NCI-H146 treated with DMSO at 0.1 percent for 48 hours (cell line): ENCODE measurements at regions not wholly inside any gene's neighbourhood (a gene's known extent, or its start where the extent isn't known, plus 50 kb on each side); places are given as distances from the start of the nearest gene placed in this dataset.
A peak's percentile ranks its signal among the peaks of the same experiment; 100 is the strongest.
"Not testable (repeated sequence)": the region's sequence is repeated elsewhere in the genome, so short reads cannot be mapped to it uniquely, and the experiment has no call there.

ENCODE experiments used
- DNase-seq: peaks from one replicate; lab custom pipeline; 2025; ENCODE audit not compliant: unreplicated experiment; lab: John Stamatoyannopoulos, UW

- no peak for DNase-seq
Measured at GRCh38 chr13:94906605-94907004, 194.3 kb upstream of the SOX21 start.

GRCh38 chr13:94902722-94903407, 190.5 kb upstream of the SOX21 start:
- DNase-seq, result no peak

GRCh38 chr13:94901070-94901469, 188.7 kb upstream of the SOX21 start:
- no peak for DNase-seq

- no peak for DNase-seq
Measured at GRCh38 chr13:94896719-94897317, 184.5 kb upstream of the SOX21 start.

- no peak for DNase-seq
Measured at GRCh38 chr13:94896238-94896637, 183.9 kb upstream of the SOX21 start.

- DNase-seq, result no peak
Measured at GRCh38 chr13:94886191-94886590, 173.8 kb upstream of the SOX21 start.

GRCh38 chr13:94880463-94880862, 168.1 kb upstream of the SOX21 start:
- DNase-seq, result peak; percentile 44

GRCh38 chr13:94878602-94879165, 166.3 kb upstream of the SOX21 start:
- no peak for DNase-seq

- no peak for DNase-seq
Measured at GRCh38 chr13:94864474-94864873, 152.1 kb upstream of the SOX21 start.

- DNase-seq, result no peak
Measured at GRCh38 chr13:94860981-94861407, 148.6 kb upstream of the SOX21 start.

GRCh38 chr13:94859811-94860210, 147.5 kb upstream of the SOX21 start:
- no peak for DNase-seq

GRCh38 chr13:94859278-94859691, 146.9 kb upstream of the SOX21 start:
- no peak for DNase-seq

GRCh38 chr13:94858856-94859255, 146.5 kb upstream of the SOX21 start:
- no peak for DNase-seq

GRCh38 chr13:94854688-94855087, 142.3 kb upstream of the SOX21 start:
- no peak for DNase-seq

GRCh38 chr13:94851576-94851975, 139.2 kb upstream of the SOX21 start:
- no peak for DNase-seq

GRCh38 chr13:94849254-94849653, 136.9 kb upstream of the SOX21 start:
- no peak for DNase-seq

- no peak for DNase-seq
Measured at GRCh38 chr13:94842901-94843300, 130.6 kb upstream of the SOX21 start.

- not testable (repeated sequence) for DNase-seq
Measured at GRCh38 chr13:94837056-94837455, 124.7 kb upstream of the SOX21 start.

- no peak for DNase-seq
Measured at GRCh38 chr13:94829837-94830365, 117.6 kb upstream of the SOX21 start.

- peak; percentile 57 for DNase-seq
Measured at GRCh38 chr13:94829185-94829836, 117.0 kb upstream of the SOX21 start.

- DNase-seq, result peak; percentile 84
Measured at GRCh38 chr13:94827566-94827965, 115.2 kb upstream of the SOX21 start.

- peak; percentile 19 for DNase-seq
Measured at GRCh38 chr13:94825507-94825906, 113.2 kb upstream of the SOX21 start.
